Dermis blood vessel endothelial cell (primary cell): ENCODE measurements at regions not wholly inside any gene's neighbourhood (a gene's known extent, or its start where the extent isn't known, plus 50 kb on each side); places are given as distances from the start of the nearest gene placed in this dataset.

Experiments
- DNase-seq: peaks from one replicate; pipeline ENCODE4 v3.0.0; 2010

- DNase-seq: no peak
These were observed 323.3 kb upstream of the AJAP1 start for GRCh38 chr1:4330805-4331766.

- no peak for DNase-seq
These were observed 322.6 kb upstream of the AJAP1 start for GRCh38 chr1:4331767-4332163.

- no peak for DNase-seq
These were observed 317.9 kb upstream of the AJAP1 start for GRCh38 chr1:4336507-4336906.

GRCh38 chr1:4341421-4341820 is 313.0 kb upstream of the AJAP1 start:
- no peak for DNase-seq

- no peak for DNase-seq
These were observed 310.2 kb upstream of the AJAP1 start for GRCh38 chr1:4344065-4344732.

DNA sequence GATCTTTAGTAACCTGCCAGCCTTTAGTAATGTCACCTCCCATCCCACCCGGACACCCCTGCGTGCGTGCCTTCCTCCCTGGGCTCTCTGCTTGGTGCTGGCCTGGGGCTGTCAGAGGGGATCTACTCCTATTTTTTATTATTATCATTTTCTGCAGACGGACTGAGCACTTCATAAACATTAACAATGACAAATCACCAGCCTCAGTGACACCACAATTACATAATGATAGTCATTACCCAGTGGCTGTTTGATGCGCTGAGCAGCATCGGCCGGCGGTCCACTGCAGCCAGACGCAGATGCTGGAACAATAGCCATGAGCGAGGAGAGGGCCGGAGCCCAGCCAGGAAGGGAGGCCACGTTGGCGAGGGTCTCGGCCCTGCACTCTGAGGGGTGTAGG is 309.3 kb upstream of the AJAP1 start:
- DNase-seq: no peak

DNA sequence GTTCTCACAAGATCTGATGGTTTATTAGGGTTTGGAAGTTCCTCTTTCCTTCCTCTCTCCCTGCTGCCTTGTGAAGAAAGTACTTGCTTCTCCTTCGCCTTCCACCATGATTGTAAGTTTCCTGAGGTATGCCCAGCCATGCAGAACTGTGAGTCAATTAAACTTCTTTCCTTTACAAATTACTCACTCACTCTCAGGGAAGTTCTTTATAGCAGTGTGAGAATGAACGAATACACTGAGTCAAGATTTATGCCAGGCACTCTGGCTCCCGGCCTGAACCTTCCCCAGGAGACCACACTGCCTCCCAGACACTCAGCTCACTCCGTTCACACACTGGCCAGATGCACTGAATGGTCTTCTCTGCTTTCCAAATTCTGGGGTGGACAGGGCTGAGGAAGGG is 308.3 kb upstream of the AJAP1 start:
- DNase-seq: no peak

GRCh38 chr1:4351453-4351852 is 303.0 kb upstream of the AJAP1 start:
- no peak for DNase-seq

DNA sequence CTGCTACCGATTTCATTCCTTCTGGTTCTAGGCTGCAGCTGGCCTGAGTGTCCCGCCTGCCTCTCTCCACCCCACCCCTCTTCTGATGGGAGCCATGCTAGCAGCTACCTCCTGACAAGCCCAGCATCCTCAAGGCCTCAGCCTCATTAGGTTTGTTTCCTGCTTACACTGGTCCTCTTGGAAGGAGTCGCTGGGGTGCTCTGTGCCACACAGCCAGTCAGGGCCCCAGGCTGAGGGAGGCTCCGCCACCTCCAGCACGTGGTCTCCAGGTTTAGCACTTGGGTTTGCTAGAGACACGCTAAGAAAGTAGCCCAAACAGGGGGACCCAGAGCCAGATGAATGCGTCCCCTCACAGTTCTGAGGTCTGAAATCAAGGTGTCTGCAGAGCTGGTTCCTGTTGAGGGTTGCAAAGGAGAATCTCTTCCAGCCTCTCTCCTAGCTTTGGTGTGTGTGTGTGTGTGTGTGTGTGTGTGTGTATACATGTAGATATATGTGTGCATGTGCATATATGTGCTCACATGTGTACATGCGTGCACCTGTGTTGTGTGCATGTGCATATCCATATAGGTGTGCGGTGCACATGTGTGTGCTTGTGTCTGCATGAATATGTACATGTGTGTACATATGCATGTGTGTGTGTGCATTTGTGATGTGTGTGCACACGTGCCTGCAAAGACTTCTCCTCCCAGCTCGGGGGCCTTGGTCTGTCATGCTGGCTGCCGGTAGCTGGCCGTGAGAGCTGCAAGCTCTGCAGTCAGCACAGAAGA is 301.1 kb upstream of the AJAP1 start:
- DNase-seq: no peak

DNA sequence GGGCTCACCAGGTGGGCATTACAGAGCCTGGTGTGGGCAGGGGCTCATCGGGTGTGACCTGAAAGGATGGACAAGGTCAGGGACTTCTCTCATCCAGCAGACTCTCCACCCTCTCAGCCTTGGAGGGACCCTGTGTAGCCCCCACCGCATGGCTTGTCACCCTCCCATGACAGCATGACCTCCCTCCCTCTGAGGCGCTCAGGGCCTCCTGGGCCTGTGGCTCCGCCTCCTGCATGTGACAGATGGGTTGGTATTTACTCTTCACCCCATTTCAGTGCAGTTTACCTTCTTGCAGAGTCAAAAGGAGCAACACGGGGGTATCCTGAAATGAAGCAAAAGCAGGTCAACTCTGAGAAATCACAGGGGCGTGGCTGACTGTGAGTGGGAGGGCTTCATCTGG is 298.6 kb upstream of the AJAP1 start:
- no peak for DNase-seq

- no peak for DNase-seq
These were observed 291.9 kb upstream of the AJAP1 start for GRCh38 chr1:4362314-4363044.

DNA sequence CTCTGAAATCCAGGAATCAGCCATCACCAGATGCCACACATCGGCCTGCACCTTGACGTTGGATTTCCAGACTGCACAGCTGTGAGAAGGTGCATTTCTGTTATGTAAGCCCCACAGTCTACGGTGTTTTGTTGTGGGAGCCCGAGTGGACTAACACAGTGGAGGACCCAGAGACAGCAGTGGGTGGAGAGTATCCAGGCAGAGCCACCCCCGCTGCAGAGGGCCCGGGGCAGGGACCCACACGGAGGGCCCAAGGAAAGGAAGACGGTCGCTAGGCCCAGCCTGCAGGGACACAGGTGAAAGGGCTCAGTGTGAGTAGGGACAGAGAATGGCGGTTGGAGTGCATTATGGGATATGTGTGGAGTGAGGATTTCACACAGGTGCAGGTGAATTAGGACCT is 288.3 kb upstream of the AJAP1 start:
- DNase-seq: no peak

DNA sequence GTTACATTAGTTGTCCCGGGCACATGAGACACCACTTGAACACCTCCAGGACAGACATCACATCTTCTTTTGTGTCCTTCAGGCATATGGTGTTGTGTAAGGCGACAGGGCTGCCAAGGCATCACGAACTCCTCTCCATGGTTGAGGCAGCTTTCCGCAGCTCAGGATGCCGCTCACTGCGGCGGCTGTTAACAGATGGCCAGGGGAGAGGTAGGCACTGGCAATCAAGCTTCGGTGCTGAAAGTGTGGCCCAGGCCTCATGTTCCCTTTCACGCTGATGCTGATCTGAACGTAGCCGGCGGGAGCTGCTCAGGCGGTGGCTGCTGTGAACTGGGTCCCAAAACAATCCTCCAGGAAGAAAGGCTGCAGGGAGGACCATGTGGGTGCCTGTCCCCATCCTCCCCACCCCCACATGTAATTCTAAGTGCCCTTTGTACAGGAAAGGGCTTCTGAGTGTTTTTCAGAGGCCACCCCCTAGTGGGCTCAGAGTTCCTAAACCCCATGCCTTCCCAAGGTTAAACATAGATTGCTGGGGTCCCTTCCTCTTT is 287.1 kb upstream of the AJAP1 start:
- DNase-seq: no peak

GRCh38 chr1:4369335-4369734 is 285.1 kb upstream of the AJAP1 start:
- no peak for DNase-seq

DNA sequence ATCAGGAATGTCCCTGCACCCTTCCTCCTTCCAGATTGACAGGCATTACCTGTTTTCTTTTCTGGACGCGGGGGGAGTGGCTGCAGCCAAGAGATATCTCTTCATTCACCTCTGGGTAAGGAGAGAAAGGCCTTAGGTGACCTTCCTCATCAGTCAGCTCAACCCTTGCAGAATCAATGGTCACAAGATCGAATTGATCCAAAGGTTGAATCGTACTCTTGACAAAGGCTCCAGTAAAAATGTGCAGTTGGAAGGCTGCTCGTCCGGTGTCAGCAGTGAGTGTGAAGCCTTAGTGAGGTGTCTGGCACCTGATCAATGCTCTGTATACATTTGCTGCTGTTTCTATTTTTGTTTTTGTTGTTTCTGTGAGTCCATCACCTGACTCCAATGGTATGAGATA is 282.6 kb upstream of the AJAP1 start:
- no peak for DNase-seq

GRCh38 chr1:4375812-4376211 is 278.6 kb upstream of the AJAP1 start:
- DNase-seq: no peak

- no peak for DNase-seq
These were observed 274.8 kb upstream of the AJAP1 start for GRCh38 chr1:4379451-4380175.

DNA sequence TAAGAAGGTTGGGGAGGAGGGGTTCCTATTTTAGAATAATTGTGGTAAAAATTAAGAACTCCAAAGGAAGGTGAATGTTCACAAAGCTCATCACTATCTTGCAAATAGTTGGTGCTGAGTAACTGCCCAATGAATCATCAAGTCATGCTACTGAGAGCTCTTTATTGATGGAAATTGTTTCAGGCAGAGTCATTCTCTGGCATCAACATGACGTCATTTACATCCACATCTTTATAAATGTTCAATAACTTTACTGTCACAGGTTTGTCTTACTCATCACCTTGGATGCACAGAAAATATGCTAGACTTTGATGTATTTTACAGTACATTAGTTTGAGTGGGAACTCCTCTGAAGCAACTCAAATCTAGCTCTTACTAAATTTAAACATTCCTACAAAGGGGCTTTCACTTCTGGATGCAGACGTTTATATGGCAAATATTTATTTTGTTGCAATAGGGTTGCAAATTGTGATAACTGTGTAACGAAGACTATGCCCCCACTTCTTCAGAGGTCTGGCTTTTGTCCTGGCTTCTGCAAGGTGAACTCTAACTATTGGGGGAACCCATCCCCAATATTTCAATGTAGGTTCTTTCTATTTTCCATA is 273.7 kb upstream of the AJAP1 start:
- DNase-seq: no peak

DNA sequence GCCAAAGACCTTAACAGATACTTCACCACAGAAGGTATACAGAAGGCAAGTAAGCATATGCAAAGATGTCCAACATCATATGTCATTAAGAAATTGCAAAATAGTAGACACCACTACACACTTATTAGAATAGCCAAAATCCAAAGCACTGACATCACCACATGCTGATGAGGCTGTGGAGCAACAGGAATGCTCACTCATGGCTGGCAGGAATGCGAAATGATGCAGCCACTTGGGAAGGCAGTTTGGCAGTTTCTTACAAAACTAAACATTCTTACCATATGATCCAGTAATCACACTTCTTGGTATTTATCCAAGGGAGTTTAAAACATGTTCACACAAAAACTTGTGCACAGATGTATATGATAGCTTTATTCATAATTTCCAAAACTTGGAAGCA is 261.2 kb upstream of the AJAP1 start:
- DNase-seq: no peak

GRCh38 chr1:4394366-4394765 is 260.0 kb upstream of the AJAP1 start:
- DNase-seq: no peak

GRCh38 chr1:4395158-4395557 is 259.3 kb upstream of the AJAP1 start:
- DNase-seq: no peak
